ENCODE measurements at regions not wholly inside any gene's neighbourhood (a gene's known extent, or its start where the extent isn't known, plus 50 kb on each side); places are given as distances from the start of the nearest gene placed in this dataset.

GRCh38 chr21:24272521-24272938 is 1334.8 kb downstream of the MRPL39 start:
- Histone ChIP-seq H3K27me3 (ENCODE audit: insufficient read depth, low read depth, low read length) (no peaks in the 10 kb centered on the region), H3K27ac (ENCODE audit: low read length) (no peak overlapping the region), H3F3A (ENCODE audit: insufficient read depth, low read length, poor library complexity, severe bottlenecking) (no peaks in the 10 kb centered on the region), H2AFZ (ENCODE audit: low read depth, low read length) (no peak overlapping the region), H3K36me3 (ENCODE audit: insufficient read depth, low read length) (no peaks in the 10 kb centered on the region), H3K9me2 (ENCODE audit: insufficient read depth, low read length) (no peaks in the 10 kb centered on the region), H3K9ac (ENCODE audit: low read length) (no peak overlapping the region), H3K79me2 (replicated peaks; ENCODE audit: insufficient read depth, low read length) (no peaks in the 10 kb centered on the region), H4K20me1 (ENCODE audit: insufficient read depth) (no peaks in the 10 kb centered on the region), H3K4me3 (ENCODE audit: low read length) (no peak overlapping the region), H3K4me2 (ENCODE audit: low read length) (no peak overlapping the region), H3K9me3 (ENCODE audit: low read length) (no peaks in the 10 kb centered on the region)
- no peak for TF ChIP-seq SMC3 (conservative IDR thresholded peaks at IDR 0.05; ENCODE audit: poor library complexity)
- no peak for TF ChIP-seq MXI1 (conservative IDR thresholded peaks at IDR 0.05; ENCODE audit: poor library complexity, severe bottlenecking)
- no peak for TF ChIP-seq TAF1 (IDR thresholded peaks at IDR 0.05; ENCODE audit: low read depth)
- TF ChIP-seq, protein P1, sequence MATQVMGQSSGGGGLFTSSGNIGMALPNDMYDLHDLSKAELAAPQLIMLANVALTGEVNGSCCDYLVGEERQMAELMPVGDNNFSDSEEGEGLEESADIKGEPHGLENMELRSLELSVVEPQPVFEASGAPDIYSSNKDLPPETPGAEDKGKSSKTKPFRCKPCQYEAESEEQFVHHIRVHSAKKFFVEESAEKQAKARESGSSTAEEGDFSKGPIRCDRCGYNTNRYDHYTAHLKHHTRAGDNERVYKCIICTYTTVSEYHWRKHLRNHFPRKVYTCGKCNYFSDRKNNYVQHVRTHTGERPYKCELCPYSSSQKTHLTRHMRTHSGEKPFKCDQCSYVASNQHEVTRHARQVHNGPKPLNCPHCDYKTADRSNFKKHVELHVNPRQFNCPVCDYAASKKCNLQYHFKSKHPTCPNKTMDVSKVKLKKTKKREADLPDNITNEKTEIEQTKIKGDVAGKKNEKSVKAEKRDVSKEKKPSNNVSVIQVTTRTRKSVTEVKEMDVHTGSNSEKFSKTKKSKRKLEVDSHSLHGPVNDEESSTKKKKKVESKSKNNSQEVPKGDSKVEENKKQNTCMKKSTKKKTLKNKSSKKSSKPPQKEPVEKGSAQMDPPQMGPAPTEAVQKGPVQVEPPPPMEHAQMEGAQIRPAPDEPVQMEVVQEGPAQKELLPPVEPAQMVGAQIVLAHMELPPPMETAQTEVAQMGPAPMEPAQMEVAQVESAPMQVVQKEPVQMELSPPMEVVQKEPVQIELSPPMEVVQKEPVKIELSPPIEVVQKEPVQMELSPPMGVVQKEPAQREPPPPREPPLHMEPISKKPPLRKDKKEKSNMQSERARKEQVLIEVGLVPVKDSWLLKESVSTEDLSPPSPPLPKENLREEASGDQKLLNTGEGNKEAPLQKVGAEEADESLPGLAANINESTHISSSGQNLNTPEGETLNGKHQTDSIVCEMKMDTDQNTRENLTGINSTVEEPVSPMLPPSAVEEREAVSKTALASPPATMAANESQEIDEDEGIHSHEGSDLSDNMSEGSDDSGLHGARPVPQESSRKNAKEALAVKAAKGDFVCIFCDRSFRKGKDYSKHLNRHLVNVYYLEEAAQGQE (IDR thresholded peaks at IDR 0.05; ENCODE audit: borderline replicate concordance): no peak
- no peak for TF ChIP-seq RAD21 (conservative IDR thresholded peaks at IDR 0.05)
- no peak for TF ChIP-seq EZH2 (IDR thresholded peaks at IDR 0.05; ENCODE audit: borderline replicate concordance, insufficient read depth, low read length, poor library complexity, severe bottlenecking)
- no peak for TF ChIP-seq POLR2AphosphoS5 (IDR thresholded peaks at IDR 0.05)
- TF ChIP-seq EP300 (conservative IDR thresholded peaks at IDR 0.05; ENCODE audit: poor library complexity, severe bottlenecking): no peak
- TF ChIP-seq CTCF (IDR thresholded peaks at IDR 0.05; ENCODE audit: poor library complexity, severe bottlenecking): no peak

GRCh38 chr21:24265987-24266386 is 1341.3 kb downstream of the MRPL39 start:
- Histone ChIP-seq H3K9ac (ENCODE audit: low read length) (no peak overlapping the region), H3K27me3 (ENCODE audit: insufficient read depth, low read depth, low read length) (no peaks in the 10 kb centered on the region), H3K36me3 (ENCODE audit: insufficient read depth, low read length) (no peaks in the 10 kb centered on the region), H3K9me2 (ENCODE audit: insufficient read depth, low read length) (no peaks in the 10 kb centered on the region), H3K4me2 (ENCODE audit: low read length) (no peak overlapping the region), H4K20me1 (ENCODE audit: insufficient read depth) (no peaks in the 10 kb centered on the region), H3K79me2 (replicated peaks; ENCODE audit: insufficient read depth, low read length) (no peaks in the 10 kb centered on the region), H3K27ac (ENCODE audit: low read length) (no peak overlapping the region), H3F3A (ENCODE audit: insufficient read depth, low read length, poor library complexity, severe bottlenecking) (no peaks in the 10 kb centered on the region), H2AFZ (ENCODE audit: low read depth, low read length) (no peak overlapping the region), H3K4me3 (ENCODE audit: low read length) (no peak overlapping the region), H3K9me3 (ENCODE audit: low read length) (no peaks in the 10 kb centered on the region)
- TF ChIP-seq POLR2AphosphoS5 (IDR thresholded peaks at IDR 0.05): no peak
- no peak for TF ChIP-seq CTCF (IDR thresholded peaks at IDR 0.05; ENCODE audit: poor library complexity, severe bottlenecking)
- TF ChIP-seq SMC3 (conservative IDR thresholded peaks at IDR 0.05; ENCODE audit: poor library complexity): no peak
- TF ChIP-seq MXI1 (conservative IDR thresholded peaks at IDR 0.05; ENCODE audit: poor library complexity, severe bottlenecking): no peak
- TF ChIP-seq EP300 (conservative IDR thresholded peaks at IDR 0.05; ENCODE audit: poor library complexity, severe bottlenecking): no peak
- no peak for TF ChIP-seq RAD21 (conservative IDR thresholded peaks at IDR 0.05)
- no peak for TF ChIP-seq TAF1 (IDR thresholded peaks at IDR 0.05; ENCODE audit: low read depth)
- TF ChIP-seq EZH2 (IDR thresholded peaks at IDR 0.05; ENCODE audit: borderline replicate concordance, insufficient read depth, low read length, poor library complexity, severe bottlenecking): no peak
- TF ChIP-seq, protein P1 (IDR thresholded peaks at IDR 0.05; ENCODE audit: borderline replicate concordance): no peak

Data from neural cell (in vitro differentiated cells).